H1 (cell line): ENCODE measurements at regions not wholly inside any gene's neighbourhood (a gene's known extent, or its start where the extent isn't known, plus 50 kb on each side); places are given as distances from the start of the nearest gene placed in this dataset.

Experiments
- CTCF ChIA-PET: fragments of 300-600 bp; sonication (Branson Sonifier 250); formaldehyde crosslinking; loops from one replicate; lab custom pipeline; 2021; ENCODE audit not compliant: partially characterized antibody; lab: Charles Lee
- POLR2A ChIA-PET: fragments of 300-600 bp; sonication (Branson Sonifier 250); formaldehyde crosslinking; loops from one replicate; lab custom pipeline; 2021; ENCODE audit warnings: inconsistent platforms; ENCODE audit not compliant: partially characterized antibody; lab: Charles Lee
- DNase-seq, 2 experiments: peaks; one replicate each; pipeline versions ENCODE4 v3.0.0 to v3.0.0-alpha.2; 2010 to 2022; ENCODE audit warnings: low spot score in 2 of 2, low read depth in 1 of 2, mixed read lengths in 1 of 2
- FAIRE-seq: peaks from 2 replicates; lab custom pipeline; 2011; peaks lifted over from hg19 to GRCh38; lab: Jason Lieb, UNC
- H2AFZ ChIP-seq: 2 replicates; pipeline ENCODE4 v1.8.1; 2012; ENCODE audit warnings: low read length, inconsistent platforms
- H2AK5ac ChIP-seq: 2 replicates; pipeline ENCODE4 v1.6.1; 2013; ENCODE audit warnings: low read depth, low read length
- H2BK120ac ChIP-seq: replicated peaks from 2 replicates; pipeline ENCODE3; 2013; ENCODE audit warnings: low read depth, low read length, inconsistent platforms
- H2BK12ac ChIP-seq: 2 replicates; pipeline ENCODE4 v1.6.1; 2013; ENCODE audit warnings: low read depth, low read length
- H2BK15ac ChIP-seq: 2 replicates; pipeline ENCODE4 v1.6.1; 2013; ENCODE audit warnings: low read length
- H2BK20ac ChIP-seq: 2 replicates; pipeline ENCODE4 v1.6.1; 2013; ENCODE audit warnings: low read length
- H2BK5ac ChIP-seq: 2 replicates; pipeline ENCODE4 v1.6.1; 2013; ENCODE audit warnings: low read depth, low read length
- H3K14ac ChIP-seq: 2 replicates; pipeline ENCODE4 v1.6.1; 2013; ENCODE audit warnings: inconsistent platforms; ENCODE audit not compliant: insufficient read length
- H3K18ac ChIP-seq: 2 replicates; pipeline ENCODE4 v1.6.1; 2013; ENCODE audit warnings: low read length; ENCODE audit errors: extremely low read depth
- H3K23ac ChIP-seq: 2 replicates; pipeline ENCODE4 v1.6.1; 2013; ENCODE audit warnings: inconsistent platforms; ENCODE audit not compliant: insufficient read length
- H3K23me2 ChIP-seq: 2 replicates; pipeline ENCODE4 v1.6.1; 2013; ENCODE audit warnings: low read depth, low read length
- H3K27ac ChIP-seq: 2 replicates; pipeline ENCODE4 v1.6.1; 2011; ENCODE audit warnings: low read depth, low read length, inconsistent platforms
- H3K27me3 ChIP-seq, 4 experiments: replicated peaks in 1 of 4; 1 replicate in 1 of 4; 2 replicates in 3 of 4; pipeline versions ENCODE4 v1.6.1 to v1.8.1; 2011 to 2013; ENCODE audit warnings: low read length in 3 of 4, mild to moderate bottlenecking in 3 of 4, inconsistent platforms in 2 of 4, mixed read lengths in 2 of 4, moderate library complexity in 1 of 4; ENCODE audit not compliant: control insufficient read depth in 3 of 4, insufficient read depth in 3 of 4; ENCODE audit errors: extremely low read depth in 1 of 4
- H3K36me3 ChIP-seq, 4 experiments: 2 replicates each; pipeline versions ENCODE4 v1.6.1 to v1.8.1; 2011 to 2013; ENCODE audit warnings: mild to moderate bottlenecking in 4 of 4, low read length in 3 of 4, moderate library complexity in 2 of 4, control low read depth in 1 of 4, inconsistent platforms in 1 of 4; ENCODE audit not compliant: insufficient read depth in 4 of 4, control insufficient read depth in 2 of 4
- H3K4ac ChIP-seq: replicated peaks from 2 replicates; pipeline ENCODE3; 2013; ENCODE audit warnings: low read length, low read depth, mixed read lengths, inconsistent platforms; ENCODE audit not compliant: insufficient read length
- H3K4me1 ChIP-seq, 4 experiments: replicated peaks in 1 of 4; 1 replicate in 1 of 4; 2 replicates in 3 of 4; pipeline versions ENCODE4 v1.6.1 to v1.8.1; 2011 to 2013; ENCODE audit warnings: low read length in 3 of 4, inconsistent platforms in 2 of 4, mixed read lengths in 1 of 4; ENCODE audit not compliant: insufficient read depth in 4 of 4, control insufficient read depth in 3 of 4
- H3K4me2 ChIP-seq, 2 experiments: 2 replicates each; pipeline versions ENCODE4 v1.6.1 to v1.8.1; 2011 to 2013; ENCODE audit warnings: low read depth in 2 of 2, low read length in 2 of 2, control low read depth in 1 of 2, inconsistent platforms in 1 of 2, mild to moderate bottlenecking in 1 of 2; ENCODE audit not compliant: insufficient read depth in 1 of 2
- H3K4me3 ChIP-seq, 4 experiments: fragments of 200-600, 300-600 bp in 1 of 4; sonication (generic), shearing (Covaris generic), sonication (Bioruptor Twin) in 1 of 4; 2 replicates each; pipeline versions ENCODE4 v1.5.1 to v1.8.1; 2011 to 2016; ENCODE audit warnings: low read length in 4 of 4, low read depth in 3 of 4, control low read depth in 2 of 4, inconsistent platforms in 2 of 4, mild to moderate bottlenecking in 2 of 4, mixed read lengths in 1 of 4, moderate library complexity in 1 of 4; ENCODE audit not compliant: insufficient read depth in 2 of 4; ENCODE audit errors: extremely low read depth in 1 of 4
- H3K56ac ChIP-seq: replicated peaks from 2 replicates; pipeline ENCODE3; 2013; ENCODE audit warnings: low read depth, mild to moderate bottlenecking, mixed read lengths, low read length, inconsistent platforms; ENCODE audit not compliant: insufficient read length
- H3K79me1 ChIP-seq: 2 replicates; pipeline ENCODE4 v1.6.1; 2013; ENCODE audit warnings: low read depth, low read length, control low read depth
- H3K79me2 ChIP-seq, 2 experiments: 2 replicates each; pipeline versions ENCODE4 v1.6.1 to v1.8.1; 2012 to 2013; ENCODE audit warnings: low read length in 2 of 2, mild to moderate bottlenecking in 2 of 2, inconsistent platforms in 1 of 2; ENCODE audit not compliant: insufficient read depth in 2 of 2, control insufficient read depth in 1 of 2
- H3K9ac ChIP-seq, 4 experiments: replicated peaks in 1 of 4; 1 replicate in 1 of 4; 2 replicates in 3 of 4; pipeline versions ENCODE4 v1.6.1 to v1.8.1; 2011 to 2013; ENCODE audit warnings: low read depth in 3 of 4, low read length in 3 of 4, control low read depth in 2 of 4, mild to moderate bottlenecking in 2 of 4, moderate library complexity in 2 of 4, inconsistent platforms in 1 of 4; ENCODE audit errors: extremely low read depth in 1 of 4
- H3K9me3 ChIP-seq, 2 experiments: 2 replicates each; pipeline versions ENCODE4 v1.6.1 to v1.8.1; 2012 to 2013; ENCODE audit warnings: mild to moderate bottlenecking in 2 of 2, moderate library complexity in 2 of 2, control low read depth in 1 of 2, inconsistent platforms in 1 of 2, low read depth in 1 of 2, low read length in 1 of 2, mixed read lengths in 1 of 2; ENCODE audit not compliant: insufficient read depth in 2 of 2
- H4K20me1 ChIP-seq, 2 experiments: replicated peaks in 1 of 2; 2 replicates each; pipeline versions ENCODE3 to v1.8.1; 2011 to 2013; ENCODE audit warnings: inconsistent platforms in 2 of 2, low read length in 2 of 2, mild to moderate bottlenecking in 1 of 2; ENCODE audit not compliant: insufficient read depth in 2 of 2, control insufficient read depth in 1 of 2
- H4K5ac ChIP-seq: 2 replicates; pipeline ENCODE4 v1.6.1; 2013; ENCODE audit warnings: low read length, low read depth, mixed read lengths, inconsistent platforms; ENCODE audit not compliant: insufficient read length
- H4K8ac ChIP-seq: 2 replicates; pipeline ENCODE4 v1.8.0; 2013; ENCODE audit warnings: mild to moderate bottlenecking, moderate library complexity, low read length, inconsistent platforms; ENCODE audit not compliant: insufficient read depth; ENCODE audit errors: extremely low read depth
- H4K91ac ChIP-seq: replicated peaks from 2 replicates; pipeline ENCODE3; 2013; ENCODE audit warnings: low read length, mixed read lengths, inconsistent platforms; ENCODE audit not compliant: insufficient read length
- BCL11A ChIP-seq, 2 experiments: IDR thresholded peaks; one replicate each; pipeline ENCODE4 v1.6.1; 2011; ENCODE audit warnings: low read depth in 2 of 2, low read length in 2 of 2, mild to moderate bottlenecking in 2 of 2
- KDM1A ChIP-seq: fragments of 200-600, 300-600 bp; sonication (generic); IDR thresholded peaks from 2 replicates; pipeline ENCODE4 v1.7.1; 2016; ENCODE audit warnings: mild to moderate bottlenecking, low read length, borderline replicate concordance
- SIRT6 ChIP-seq: IDR thresholded peaks from one replicate; pipeline ENCODE4 v1.7.1; 2012; ENCODE audit warnings: low read length, inconsistent platforms
- SP1 ChIP-seq: IDR thresholded peaks from 2 replicates; pipeline ENCODE4 v1.6.1; 2011; ENCODE audit warnings: low read depth, low read length
- SP4 ChIP-seq: IDR thresholded peaks from 2 replicates; pipeline ENCODE4 v1.6.1; 2012; ENCODE audit warnings: low read length, inconsistent platforms
- ZNF274 ChIP-seq: IDR thresholded peaks from 2 replicates; pipeline ENCODE4 v1.7.0; 2012; ENCODE audit warnings: low read length, borderline replicate concordance; ENCODE audit errors: extremely low read depth
- WGBS, 2 experiments: shearing (Covaris generic) in 1 of 2; methylation state at CpG; one replicate each; pipeline versions ENCODE4 v1.1.6 to v1.1.7; 2013 to 2015; ENCODE audit warnings: low lambda C conversion rate in 2 of 2, mixed read lengths in 2 of 2, inconsistent platforms in 1 of 2, low coverage in 1 of 2, missing lambda C conversion rate in 1 of 2; ENCODE audit not compliant: insufficient replicate concordance in 2 of 2, insufficient coverage in 1 of 2, insufficient read length in 1 of 2; ENCODE audit errors: extremely low coverage in 1 of 2, missing lambda C conversion rate in 1 of 2; 5-methylcytosine and 5-hydroxymethylcytosine counted together

DNA sequence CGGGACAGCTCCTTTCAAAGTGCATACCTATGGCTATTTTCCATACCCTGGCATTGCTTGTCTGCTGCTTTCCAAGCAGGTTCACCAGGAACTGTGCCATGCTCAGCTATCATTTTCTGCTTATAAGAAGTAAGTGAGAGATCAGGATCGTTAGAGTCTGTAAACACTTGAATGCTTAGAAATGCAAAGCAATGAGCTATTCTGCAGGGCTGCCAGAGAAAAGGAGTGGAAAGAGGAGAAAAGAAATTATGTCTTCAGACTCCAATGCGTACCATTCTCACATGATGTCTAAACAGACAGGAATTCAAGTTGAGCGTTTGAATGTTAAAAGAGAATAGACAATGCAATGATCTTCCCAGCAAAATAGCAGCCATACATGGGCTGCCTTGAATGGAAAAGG lies 245.5 kb upstream of the SLC7A11 start:
- Histone ChIP-seq H3K4me1 (peaks cover 0 to 4% (median 0%) of the 10 kb centered on the region in 4 experiments; a peak in 2 of 7 replicates), H3K4ac (no peak overlapping the region), H3K23ac (no peak overlapping the region), H2BK12ac (no peak overlapping the region), H4K91ac (no peak overlapping the region), H3K9me3 (no peaks in the 10 kb centered on the region), H3K27ac (no peak overlapping the region), H3K9ac (no peak overlapping the region), H3K18ac (no peak overlapping the region), H2BK15ac (no peak overlapping the region), H2AK5ac (no peak overlapping the region), H2BK5ac (no peak overlapping the region), H4K5ac (no peak overlapping the region), H4K20me1 (no peaks in the 10 kb centered on the region), H3K14ac (no peak overlapping the region), H3K36me3 (no peaks in the 10 kb centered on the region), H3K4me3 (no peak overlapping the region), H3K79me2 (no peaks in the 10 kb centered on the region), H2BK120ac (no peak overlapping the region), H3K56ac (no peak overlapping the region), H3K79me1 (no peaks in the 10 kb centered on the region), H3K27me3 (no peaks in the 10 kb centered on the region), H3K4me2 (no peak overlapping the region), H2BK20ac (no peak overlapping the region), H4K8ac (no peak overlapping the region), H3K23me2 (no peaks in the 10 kb centered on the region), H2AFZ (no peak overlapping the region)
- WGBS, 2 experiments: 78% methylated on average over 4 of the region's 4 CpGs; no CpG with 5 or more reads in 1 of the 2 experiments
- FAIRE-seq (no peak), DNase-seq (no peak)
- CTCF ChIA-PET: interaction anchor here (0.7 kb wide), 1 partner anchor 397 kb away, joined by 3 read pairs; no protein-coding TSS in a partner anchor
- POLR2A ChIA-PET: interaction anchor here (1.4 kb wide), 1 partner anchor 245 kb away, joined by 6 read pairs; the partner anchor contains the start of gene SLC7A11
- TF ChIP-seq BCL11A (IDR thresholded peaks at IDR 0.05; ENCODE audit: low read depth in 2 of 2, low read length in 2 of 2) (no peak), SP1 (no peak), SIRT6 (no peak), SP4 (no peak), ZNF274 (no peak), KDM1A (no peak)
